ENCODE measurements at regions not wholly inside any gene's neighbourhood (a gene's known extent, or its start where the extent isn't known, plus 50 kb on each side); places are given as distances from the start of the nearest gene placed in this dataset.

DNA sequence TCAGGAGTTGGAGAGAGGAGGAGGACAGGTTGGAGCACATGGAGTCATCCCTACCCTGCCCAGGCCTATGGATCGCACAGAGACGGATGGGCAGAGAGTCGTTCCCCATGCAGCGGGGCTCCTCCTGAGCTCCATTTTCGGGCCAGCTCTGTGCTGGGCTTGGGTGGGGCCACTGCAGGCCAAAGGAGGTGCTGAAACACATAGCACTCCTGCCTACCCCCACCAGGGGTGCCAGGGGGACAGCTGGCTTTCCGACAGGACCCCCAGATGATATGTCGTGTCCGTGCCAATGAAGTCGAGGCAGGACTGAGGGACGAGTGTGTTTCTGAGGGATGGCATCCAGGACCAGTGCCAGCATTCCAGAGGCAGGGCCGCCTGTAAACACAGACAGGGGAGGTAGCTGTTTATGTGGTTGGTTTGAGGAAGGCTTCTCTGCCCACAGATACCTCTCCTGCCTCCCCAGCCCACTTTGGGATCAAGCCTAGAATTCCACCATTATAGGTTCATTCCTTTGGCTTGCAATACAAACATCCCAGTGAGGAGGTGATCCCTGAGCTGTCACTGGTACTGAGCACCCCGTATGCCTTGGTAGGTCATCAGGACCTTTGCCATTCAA is 116.6 kb downstream of the GLI2 start:
- DNase-seq (ENCODE audit: low read depth): no peak

DNA sequence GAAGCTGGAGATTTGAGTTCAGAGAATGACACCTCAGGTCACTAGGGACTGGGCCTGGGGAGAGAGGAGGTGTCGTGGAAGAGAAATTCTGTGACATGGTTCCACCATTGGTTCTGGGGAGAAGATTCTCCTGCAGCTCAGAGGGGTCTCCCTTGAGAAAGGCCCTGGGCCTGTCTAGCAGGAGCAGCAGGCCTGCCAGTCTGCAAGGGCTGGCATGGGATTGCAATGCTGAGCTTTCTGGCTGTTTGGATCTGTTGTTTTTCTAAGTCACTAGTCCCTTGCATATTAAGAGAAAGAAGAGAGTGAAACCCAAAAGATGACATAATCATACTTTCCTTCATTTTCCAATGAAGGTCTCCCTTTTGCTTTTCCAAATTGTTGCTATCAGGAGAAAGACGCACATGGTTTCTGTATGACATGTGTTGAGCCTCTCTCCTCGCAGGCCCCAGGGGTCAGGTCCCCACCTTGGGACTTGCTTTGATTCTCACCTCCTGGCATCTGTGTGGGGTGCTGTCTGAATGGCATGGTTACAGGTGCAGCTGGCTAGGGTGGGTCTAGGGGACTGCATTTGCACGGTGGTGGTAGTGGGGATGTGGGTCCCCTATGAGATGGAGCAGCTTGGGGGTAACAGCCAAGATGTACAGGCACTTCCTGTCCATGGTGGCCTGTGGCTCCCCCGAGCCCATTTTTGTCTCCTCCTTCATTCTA is 117.8 kb downstream of the GLI2 start:
- no peak for DNase-seq (ENCODE audit: low read depth)

DNA sequence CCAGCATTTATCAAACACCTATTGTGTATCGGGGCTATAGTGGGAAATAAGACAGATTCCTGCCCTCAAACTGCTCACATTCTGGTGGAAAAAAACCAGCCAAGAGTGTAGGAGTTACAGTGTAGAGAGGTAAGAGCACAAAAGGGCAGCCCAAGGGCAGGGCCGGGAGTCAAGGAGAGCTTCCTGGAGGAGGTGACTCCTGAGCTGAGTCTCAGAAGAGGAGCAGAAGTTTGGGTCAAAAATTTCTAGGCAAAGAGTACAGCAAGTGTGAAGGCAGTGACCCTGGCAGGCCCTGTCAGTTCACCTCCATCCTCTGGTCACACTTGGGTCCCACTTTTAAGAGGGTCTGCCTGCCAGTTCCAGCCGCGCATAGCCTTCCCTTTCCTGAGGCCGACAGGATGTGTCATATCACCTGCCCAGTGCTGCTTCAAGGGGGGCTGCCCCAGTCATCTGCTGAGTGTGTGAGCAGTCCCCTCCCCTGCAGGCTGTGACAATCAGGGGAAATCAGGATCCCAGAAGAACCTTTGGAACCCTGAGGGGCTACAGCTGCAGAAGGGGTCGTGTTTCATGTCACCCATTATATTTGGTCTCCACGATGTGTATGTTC is 118.4 kb downstream of the GLI2 start:
- DNase-seq (ENCODE audit: low read depth): no peak

DNA sequence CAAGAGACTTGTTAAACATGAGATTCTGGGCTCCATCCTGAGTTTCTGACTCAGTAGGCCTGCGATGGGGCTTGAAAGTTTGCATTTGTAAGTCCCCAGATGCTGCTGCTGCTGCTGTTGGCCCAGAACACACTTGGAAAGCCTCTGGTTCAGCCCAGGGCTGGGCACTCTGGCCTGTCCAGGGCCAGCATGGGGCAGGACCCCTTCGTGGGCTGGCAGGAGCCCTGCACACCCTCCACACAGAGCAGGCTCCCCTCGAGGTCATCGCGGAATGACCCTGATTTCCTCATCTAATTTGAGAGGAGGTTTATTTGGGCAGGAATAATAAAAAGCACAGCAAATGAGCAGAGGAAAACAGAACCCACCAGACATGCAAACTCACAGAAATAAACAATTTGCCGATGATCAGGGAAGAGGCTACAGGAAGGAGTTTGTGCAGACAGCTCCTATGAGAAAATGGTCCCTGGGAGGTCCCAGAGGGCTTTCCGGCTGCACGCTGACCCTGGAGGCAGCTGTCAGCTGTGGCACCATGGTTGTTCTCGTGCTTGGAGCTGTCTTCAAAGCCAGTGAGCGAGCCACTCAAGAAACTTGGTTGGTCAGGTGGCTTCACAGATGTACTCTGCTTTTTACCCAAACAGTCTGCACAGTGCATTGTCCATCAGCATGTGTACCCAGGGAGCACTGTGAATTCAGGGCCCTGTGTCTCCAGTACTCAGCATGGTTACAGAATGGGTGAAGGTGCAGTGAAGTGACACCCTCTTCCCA is 119.3 kb downstream of the GLI2 start:
- DNase-seq (ENCODE audit: low read depth): no peak

DNA sequence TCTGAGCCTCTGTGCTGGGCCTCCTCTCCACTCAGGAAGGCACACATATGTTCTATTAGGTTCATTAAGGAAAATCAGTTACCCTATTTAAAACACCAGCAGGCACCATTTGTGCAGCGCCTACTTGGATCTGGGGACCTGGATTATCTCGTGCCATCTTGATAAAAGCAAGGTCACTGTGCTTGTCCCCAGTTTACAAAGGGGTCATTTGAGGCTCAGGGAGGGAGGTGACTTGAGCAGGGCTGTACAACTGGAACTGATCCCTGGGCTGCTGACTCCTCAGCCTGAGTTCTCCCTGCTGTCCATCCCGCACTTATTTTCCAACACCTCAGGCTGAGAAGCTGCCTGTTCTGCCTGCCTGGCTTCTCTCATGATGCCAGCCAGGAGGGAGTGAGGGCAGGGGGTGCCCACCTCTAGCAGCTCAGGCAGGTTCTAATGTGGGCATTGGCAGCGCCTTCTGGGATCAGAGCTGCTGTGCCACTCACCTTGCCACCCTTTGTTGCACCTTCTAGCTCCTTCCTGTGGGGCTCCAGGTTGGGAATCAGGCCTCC is 120.3 kb downstream of the GLI2 start:
- DNase-seq (ENCODE audit: low read depth): no peak

DNA sequence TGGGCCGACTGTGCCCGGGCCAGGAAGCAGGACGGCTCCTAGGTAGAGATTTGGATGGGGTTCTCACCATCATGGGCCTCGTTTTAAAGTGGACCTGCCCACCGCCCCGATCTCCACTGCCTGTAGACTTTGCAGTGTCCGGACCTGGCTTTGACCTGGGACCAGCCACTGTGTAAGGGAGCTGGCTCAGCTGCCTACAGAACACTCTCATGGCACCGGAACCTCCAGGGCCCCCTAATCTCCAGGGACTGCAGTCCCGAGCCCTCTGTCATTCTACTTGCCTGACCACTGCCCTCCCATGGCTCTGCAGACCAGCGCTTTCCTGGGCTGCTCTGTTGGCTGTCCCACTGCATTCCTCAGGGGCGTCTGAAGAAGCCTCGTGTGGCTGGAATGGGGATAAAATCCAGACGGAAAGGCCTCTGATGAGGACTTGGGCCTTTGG is 120.8 kb downstream of the GLI2 start:
- no peak for DNase-seq (ENCODE audit: low read depth)

DNA sequence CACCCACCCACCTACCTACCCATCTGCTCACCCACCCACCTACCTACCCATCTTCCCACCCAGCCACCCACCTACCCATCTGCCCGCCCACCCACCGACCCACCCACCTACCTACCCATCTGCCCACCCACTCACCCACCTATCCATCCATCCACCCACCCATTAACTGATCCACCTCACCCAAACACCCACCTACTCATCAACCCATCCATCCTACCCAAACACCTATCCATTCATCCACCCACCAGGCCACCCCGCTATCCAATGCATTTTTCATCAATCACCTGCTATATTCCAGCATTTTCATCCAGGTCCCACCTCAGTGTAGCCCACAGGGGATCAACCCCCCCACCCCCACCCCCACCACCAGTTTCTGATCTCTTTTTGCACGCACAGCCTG is 121.8 kb downstream of the GLI2 start:
- no peak for DNase-seq (ENCODE audit: low read depth)

DNA sequence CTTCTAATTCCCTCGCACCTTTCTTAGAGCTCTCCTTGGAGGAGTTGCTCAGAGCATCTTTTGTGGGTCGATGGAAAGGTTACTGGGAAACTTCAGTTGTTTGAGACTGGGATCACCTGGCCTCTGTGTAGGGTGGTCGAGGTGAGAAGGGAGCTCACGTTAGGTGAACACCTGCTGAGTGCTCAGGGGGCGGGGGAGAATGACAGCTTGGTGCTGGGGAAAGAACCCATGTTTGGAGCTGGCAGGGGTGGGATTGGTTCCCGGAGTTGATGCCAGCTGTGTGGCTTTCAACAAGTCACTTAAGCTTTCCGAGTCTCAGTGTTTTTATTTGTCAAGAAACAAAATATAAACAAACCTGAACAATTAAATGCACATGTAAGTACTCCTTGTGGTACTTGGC is 122.3 kb downstream of the GLI2 start:
- no peak for DNase-seq (ENCODE audit: low read depth)

DNA sequence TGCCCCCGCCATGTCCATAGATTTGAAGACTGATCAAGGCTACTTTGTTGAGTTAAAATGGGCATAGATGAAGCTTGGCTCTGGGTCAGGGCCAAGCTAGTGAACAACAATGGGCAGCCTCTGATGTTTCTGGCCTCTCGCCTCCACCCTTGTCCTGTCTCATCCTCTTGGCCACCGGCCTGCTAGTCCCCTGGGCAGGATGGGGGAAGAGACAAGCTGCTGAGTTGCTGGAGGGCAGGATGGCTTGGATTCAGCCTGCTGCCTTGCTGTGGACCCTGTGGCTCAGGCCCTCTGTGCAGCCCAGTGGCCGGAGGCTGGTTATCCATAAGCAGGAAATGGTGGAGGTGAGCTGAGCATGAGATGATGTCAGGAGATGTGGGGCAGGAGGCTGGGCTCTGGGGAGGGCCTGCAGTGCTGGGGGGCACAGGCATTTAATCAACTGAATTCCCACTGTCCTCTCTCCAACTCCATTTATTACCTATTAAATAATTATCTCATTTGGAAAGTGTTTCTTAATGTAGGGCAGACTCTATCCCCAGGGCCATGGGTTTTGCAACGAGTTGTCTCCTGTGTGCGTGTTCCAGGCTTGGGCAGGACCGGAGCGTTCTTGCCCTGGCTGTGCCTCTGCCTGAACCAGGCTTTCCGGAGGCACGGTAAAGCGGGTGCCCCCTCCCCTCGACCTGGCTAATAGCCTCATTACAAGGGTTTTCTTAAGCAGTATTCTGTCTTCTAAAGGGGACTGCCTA is 122.9 kb downstream of the GLI2 start:
- DNase-seq (ENCODE audit: low read depth): no peak

DNA sequence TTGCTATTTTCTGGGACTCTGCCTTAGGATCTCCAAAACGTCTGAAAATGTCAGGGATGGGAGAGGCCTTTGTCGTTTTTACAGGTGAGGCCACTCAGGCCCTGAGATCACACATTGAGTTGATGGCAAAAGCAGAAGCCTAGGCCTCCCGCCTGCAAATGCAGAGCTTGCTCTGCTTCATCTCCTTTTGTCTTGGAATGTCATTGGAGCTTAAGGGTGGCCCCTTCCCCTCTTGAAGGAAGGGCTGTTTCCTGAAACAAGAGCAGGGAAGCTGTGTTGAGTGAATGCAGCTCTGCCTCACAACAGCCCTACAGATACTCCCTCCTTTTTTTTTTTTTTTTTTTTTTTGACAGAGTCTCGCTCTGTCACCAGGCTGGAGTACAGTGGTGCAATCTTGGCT is 123.5 kb downstream of the GLI2 start:
- DNase-seq (ENCODE audit: low read depth): no peak

DNA sequence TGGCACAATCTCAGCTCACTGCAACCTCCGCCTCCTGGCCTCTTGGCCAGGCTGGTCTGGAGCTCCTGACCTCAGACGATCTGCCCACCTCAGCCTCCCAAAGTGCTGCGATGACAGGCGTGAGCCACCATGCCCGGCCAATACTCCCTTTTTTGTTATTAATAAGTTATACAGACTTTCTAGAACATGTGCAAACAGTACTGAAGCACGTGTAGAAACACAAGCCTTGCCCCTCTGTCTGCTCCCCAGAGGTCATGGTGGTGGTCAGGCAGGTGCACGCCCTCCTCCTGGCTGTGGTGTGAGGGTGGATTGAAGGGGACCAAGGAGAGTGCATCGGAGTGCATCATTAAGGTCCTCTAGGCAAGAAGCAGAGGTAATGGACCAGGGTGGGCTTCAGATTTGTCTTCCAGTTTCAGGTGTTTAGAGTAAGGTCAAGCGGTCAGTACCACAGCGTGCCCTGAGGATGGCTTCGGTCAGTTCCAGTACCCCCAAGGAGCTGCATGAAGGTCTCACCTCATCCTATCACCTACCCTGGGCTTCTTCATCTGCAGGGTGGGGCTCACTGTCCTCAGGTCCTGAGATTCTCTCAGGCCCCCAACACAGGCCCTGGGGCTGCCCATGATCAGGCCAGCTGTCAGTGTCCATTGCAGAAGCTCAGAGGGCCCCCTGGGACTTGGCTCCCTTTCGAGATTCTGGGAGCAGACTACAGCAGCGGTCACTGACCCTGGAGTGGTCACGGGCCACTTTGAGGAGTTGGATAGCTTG is 124.3 kb downstream of the GLI2 start:
- DNase-seq (ENCODE audit: low read depth): no peak

DNA sequence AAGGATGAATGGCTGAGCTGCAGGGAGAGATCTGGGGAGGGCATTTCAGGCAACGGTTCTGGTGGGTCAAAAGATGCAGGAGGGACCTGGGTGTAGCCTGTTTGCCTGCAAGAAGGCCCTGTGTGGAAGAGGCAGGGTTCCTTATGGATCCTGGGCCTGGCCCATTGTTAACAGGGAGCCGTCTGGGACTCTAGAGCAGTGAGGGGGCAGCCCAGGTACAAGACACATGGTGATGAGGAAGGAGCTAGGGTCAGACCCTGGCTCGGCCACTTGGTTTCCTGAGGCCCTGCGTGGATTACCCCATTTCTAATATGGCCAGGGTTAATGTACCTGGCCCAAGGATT is 124.9 kb downstream of the GLI2 start:
- DNase-seq (ENCODE audit: low read depth): no peak

DNA sequence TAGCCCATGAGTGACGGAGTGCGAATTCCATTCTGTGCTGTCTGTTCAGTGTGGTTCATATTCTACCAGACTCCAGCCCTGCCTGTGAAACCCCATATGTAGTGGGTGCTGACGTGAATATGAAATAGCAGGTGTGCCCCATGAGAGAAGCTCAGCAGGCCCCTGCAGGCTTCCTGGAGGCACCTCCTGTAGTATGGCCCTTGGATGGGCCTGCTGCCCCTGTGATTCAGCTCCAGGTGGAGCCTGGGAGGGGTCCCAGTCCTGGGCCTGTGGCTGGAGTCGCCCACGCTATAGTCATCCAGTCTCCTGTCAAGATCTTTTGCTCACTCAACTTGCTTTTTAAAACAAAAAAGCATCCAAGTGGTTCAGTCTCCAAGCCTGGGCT is 125.5 kb downstream of the GLI2 start:
- DNase-seq (ENCODE audit: low read depth): no peak

DNA sequence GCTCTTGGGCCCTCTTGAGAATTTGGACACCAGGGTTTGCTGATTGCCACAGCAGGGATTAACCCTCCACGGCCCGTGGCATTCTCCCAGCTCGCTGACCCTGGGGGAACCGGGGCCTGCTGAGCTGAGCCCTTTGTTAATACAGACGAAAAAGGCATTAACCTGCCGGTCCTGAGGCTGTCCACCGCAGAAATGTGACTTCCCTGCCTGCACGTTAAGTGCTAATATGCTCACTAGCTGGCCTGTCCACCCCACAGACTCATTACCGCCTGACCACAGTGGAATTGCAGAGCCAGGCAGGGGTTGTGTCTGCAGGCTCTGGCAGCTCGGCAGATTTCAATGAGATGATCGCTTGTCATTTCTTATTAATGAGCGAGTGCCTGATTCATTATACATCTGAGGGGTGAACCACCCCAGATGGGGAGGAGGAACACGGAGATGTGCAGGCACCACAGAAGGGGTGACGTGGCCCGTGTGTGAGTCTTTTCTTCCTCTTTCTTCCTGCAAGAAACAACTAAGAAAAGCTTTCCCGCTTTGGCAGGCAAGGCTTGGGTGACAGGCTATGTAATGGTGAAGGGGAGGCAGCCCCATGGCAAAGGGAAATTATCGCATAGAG is 126.0 kb downstream of the GLI2 start:
- no peak for DNase-seq (ENCODE audit: low read depth)

DNA sequence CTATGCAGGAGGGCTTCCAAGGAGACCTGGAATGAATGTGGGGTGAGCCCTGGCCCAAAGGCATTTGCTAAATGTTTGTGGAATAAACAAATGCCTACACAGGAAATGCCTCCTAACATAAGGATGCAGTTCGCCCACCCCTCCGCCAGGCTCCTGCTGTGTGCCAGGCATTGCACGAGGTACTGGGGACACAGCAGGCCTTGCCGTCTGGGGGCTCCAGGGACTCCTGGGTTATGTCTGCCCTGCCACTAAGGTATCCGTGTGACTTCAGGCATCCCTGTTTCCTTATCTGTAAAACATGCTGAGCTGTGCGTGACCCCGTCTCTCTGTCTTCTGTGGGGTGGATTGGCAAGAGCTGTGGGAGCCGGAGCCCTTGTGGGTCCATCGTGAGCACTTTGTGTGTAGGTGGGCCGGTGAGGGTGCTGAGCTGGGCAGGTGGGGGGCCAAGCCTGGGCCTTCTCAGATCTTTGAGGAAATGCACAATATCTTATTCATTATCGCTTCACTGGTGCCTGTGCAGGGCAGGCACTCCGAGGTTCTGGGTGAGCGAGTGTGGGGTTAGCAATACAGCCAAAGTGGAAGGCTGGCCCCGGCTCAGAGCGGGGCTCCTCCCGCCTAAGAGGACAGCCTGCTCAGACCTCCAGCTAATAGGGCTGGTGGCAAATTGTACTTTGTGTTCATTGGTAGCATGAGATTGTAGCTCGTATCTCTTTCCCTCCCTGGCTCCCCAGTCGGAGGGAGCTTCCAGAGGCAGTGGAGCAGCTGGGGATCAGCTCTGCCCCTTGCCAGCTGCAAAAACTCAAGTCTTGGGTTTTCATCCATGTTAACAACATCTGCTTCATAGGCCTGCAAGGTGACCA is 126.8 kb downstream of the GLI2 start:
- DNase-seq (ENCODE audit: low read depth): no peak

DNA sequence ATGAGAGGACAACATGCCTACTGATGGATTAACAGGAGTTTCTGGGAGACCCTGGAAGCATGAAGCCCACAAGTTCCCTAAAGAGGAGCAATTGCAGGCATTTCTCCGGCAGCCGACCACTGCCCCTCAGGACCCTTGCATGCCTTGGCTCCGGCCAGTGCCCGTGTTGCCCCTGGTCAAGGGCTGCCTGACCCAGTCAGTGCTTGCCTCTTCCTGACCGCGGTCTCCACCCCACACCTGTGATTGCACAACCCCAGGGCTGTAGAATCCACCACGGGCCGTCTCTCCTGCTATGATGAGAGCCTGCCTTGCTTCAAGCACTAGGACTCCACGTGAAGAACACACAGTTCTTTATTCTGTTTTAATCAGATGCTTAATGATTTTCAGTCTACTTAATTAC is 127.5 kb downstream of the GLI2 start:
- DNase-seq (ENCODE audit: low read depth): no peak

DNA sequence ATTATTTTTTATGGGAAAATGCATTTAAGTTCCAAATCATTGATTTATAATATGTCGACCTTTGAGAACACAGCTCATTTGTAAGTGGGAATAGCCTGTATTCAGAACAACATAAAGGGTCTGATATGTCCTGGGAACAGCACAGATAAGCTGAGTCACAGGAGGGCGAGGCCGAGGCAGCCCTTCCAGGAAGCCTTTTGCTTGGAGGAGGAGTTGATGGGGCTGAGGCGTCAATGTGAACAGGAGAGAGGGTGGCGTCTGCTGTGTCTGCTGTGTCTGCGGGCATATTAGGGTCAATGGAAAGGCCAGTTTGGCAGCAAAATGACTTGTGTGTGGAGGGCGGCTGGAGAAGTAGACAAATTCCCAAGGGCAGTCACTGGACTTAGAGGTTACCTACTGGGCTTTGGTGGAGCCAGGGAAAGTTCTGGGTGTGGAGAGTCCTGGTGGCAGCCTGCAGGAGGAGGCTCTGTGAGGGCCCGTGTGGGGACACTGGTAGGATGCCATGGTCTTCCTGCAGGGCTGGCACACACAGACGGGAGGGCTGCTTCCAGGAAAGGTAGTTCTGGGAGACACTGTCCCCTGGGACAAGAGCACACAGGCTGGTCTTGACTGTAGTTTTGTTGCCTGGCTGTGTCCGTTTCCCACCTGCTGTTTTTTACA is 128.1 kb downstream of the GLI2 start:
- no peak for DNase-seq (ENCODE audit: low read depth)

DNA sequence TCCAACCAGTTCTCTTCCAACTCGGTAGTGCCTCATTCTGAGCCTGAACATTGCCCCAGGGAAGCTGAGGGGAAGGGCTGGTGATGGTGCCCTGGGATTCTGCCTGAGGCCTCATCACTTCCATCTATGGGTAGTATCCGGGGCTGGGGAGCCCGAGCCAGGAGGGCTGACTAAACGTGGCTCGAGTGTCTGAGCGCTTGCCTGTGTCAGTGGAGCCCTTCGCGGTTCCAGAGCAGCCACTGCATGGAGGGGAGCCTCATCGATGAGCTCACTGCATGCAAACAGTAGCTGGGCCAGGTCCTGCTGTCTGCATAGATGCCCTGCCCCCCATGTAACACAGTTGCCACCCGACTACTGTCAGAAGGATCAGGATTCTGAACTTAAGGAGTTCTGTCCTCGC is 129.3 kb downstream of the GLI2 start:
- no peak for DNase-seq (ENCODE audit: low read depth)

DNA sequence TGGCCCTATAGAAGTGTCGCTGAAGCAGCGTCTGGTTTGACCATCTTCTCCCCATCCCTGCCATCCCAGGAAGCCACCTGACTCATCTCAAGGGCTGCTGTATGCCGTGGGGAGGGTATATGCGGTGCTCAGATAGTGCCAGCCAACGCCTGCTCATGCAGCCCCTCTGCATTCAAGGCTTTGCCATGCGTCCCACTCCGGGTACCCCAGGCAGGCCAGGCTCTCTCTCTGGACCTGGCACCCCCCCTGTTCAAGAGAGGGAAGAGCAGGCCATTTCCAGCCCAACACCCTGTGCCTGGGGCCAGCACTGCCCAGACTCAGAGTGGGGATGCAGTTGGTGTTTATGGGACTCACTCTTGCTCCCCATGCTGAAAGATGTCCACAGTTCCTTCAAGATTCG is 130.0 kb downstream of the GLI2 start:
- DNase-seq (ENCODE audit: low read depth): no peak

Measured in T follicular helper cell (primary cell).